Neural cell (in vitro differentiated cells): ENCODE measurements at regions not wholly inside any gene's neighbourhood (a gene's known extent, or its start where the extent isn't known, plus 50 kb on each side); places are given as distances from the start of the nearest gene placed in this dataset.
A peak's percentile ranks its signal among the peaks of the same experiment; 100 is the strongest.

Source experiments
- EP300 ChIP-seq: fragments of 450-650 bp; conservative IDR thresholded peaks from 2 replicates; pipeline ENCODE4 v1.6.1; 2014; ENCODE audit warnings: antibody characterized with exemption, mild to moderate bottlenecking, moderate library complexity; ENCODE audit not compliant: poor library complexity, severe bottlenecking
- EZH2 ChIP-seq: fragments of 200-600, 300-800 bp; shearing (Covaris generic), sonication (generic); IDR thresholded peaks from 2 replicates; pipeline ENCODE4 v1.6.1; 2014; ENCODE audit warnings: antibody characterized with exemption, low read length, borderline replicate concordance, mild to moderate bottlenecking; ENCODE audit not compliant: insufficient read depth, poor library complexity, severe bottlenecking
- MXI1 ChIP-seq: fragments of 450-650 bp; conservative IDR thresholded peaks from 2 replicates; pipeline ENCODE4 v1.6.1; 2014; ENCODE audit warnings: antibody characterized with exemption, mild to moderate bottlenecking; ENCODE audit not compliant: poor library complexity, severe bottlenecking
- POLR2AphosphoS5 ChIP-seq: IDR thresholded peaks from 2 replicates; pipeline ENCODE4 v1.6.1; 2012
- RAD21 ChIP-seq: fragments of 450-650 bp; conservative IDR thresholded peaks from 2 replicates; pipeline ENCODE4 v1.6.1; 2014; ENCODE audit warnings: antibody characterized with exemption, mild to moderate bottlenecking, moderate library complexity
- TAF1 ChIP-seq: IDR thresholded peaks from 2 replicates; pipeline ENCODE4 v1.6.1; 2012; ENCODE audit warnings: low read depth
- TF ChIP-seq, protein P1 (sequence below): fragments of 450-650 bp; IDR thresholded peaks from 2 replicates; pipeline ENCODE4 v1.5.1; 2014; ENCODE audit warnings: antibody characterized with exemption, mild to moderate bottlenecking, moderate library complexity; ENCODE audit not compliant: poor library complexity, severe bottlenecking
- TF ChIP-seq, protein P2 (sequence below): IDR thresholded peaks from 2 replicates; pipeline ENCODE4 v1.6.1; 2012; ENCODE audit warnings: borderline replicate concordance

DNA sequence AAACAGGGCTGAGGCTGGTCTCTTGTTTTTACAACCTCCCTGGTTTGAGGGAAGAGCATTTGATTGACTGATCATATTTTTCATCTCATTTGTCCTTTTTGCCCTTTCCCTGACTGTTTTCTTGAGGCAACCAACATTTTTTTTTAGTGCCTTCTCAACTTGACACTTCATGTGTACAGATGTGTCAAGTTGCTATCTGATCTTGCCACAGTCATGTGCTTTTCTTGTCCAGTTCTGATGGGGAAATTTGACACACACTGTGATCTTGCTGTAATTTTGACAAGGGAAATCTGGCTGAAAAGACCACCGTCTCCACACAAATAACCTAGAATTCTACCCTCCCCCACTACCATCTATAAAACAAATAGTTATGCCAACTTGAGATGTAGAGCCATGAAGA, 329.6 kb downstream of the KCTD12 start:
- TF ChIP-seq RAD21: no peak
- TF ChIP-seq, protein P1, sequence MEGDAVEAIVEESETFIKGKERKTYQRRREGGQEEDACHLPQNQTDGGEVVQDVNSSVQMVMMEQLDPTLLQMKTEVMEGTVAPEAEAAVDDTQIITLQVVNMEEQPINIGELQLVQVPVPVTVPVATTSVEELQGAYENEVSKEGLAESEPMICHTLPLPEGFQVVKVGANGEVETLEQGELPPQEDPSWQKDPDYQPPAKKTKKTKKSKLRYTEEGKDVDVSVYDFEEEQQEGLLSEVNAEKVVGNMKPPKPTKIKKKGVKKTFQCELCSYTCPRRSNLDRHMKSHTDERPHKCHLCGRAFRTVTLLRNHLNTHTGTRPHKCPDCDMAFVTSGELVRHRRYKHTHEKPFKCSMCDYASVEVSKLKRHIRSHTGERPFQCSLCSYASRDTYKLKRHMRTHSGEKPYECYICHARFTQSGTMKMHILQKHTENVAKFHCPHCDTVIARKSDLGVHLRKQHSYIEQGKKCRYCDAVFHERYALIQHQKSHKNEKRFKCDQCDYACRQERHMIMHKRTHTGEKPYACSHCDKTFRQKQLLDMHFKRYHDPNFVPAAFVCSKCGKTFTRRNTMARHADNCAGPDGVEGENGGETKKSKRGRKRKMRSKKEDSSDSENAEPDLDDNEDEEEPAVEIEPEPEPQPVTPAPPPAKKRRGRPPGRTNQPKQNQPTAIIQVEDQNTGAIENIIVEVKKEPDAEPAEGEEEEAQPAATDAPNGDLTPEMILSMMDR: no peak
- TF ChIP-seq POLR2AphosphoS5: peak; percentile 64
- peak; percentile 92 for TF ChIP-seq EP300
- TF ChIP-seq, protein P2, sequence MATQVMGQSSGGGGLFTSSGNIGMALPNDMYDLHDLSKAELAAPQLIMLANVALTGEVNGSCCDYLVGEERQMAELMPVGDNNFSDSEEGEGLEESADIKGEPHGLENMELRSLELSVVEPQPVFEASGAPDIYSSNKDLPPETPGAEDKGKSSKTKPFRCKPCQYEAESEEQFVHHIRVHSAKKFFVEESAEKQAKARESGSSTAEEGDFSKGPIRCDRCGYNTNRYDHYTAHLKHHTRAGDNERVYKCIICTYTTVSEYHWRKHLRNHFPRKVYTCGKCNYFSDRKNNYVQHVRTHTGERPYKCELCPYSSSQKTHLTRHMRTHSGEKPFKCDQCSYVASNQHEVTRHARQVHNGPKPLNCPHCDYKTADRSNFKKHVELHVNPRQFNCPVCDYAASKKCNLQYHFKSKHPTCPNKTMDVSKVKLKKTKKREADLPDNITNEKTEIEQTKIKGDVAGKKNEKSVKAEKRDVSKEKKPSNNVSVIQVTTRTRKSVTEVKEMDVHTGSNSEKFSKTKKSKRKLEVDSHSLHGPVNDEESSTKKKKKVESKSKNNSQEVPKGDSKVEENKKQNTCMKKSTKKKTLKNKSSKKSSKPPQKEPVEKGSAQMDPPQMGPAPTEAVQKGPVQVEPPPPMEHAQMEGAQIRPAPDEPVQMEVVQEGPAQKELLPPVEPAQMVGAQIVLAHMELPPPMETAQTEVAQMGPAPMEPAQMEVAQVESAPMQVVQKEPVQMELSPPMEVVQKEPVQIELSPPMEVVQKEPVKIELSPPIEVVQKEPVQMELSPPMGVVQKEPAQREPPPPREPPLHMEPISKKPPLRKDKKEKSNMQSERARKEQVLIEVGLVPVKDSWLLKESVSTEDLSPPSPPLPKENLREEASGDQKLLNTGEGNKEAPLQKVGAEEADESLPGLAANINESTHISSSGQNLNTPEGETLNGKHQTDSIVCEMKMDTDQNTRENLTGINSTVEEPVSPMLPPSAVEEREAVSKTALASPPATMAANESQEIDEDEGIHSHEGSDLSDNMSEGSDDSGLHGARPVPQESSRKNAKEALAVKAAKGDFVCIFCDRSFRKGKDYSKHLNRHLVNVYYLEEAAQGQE: no peak
- TF ChIP-seq TAF1: no peak
- no peak for TF ChIP-seq EZH2
- TF ChIP-seq MXI1: no peak
